GM23248 (cell line): ENCODE measurements at regions not wholly inside any gene's neighbourhood (a gene's known extent, or its start where the extent isn't known, plus 50 kb on each side); places are given as distances from the start of the nearest gene placed in this dataset.

Source experiments
- EZH2 ChIP-seq: fragments of 200-600 bp; sonication (generic); IDR thresholded peaks from 2 replicates; pipeline ENCODE4 v1.6.1; 2018; ENCODE audit warnings: antibody characterized with exemption, mild to moderate bottlenecking; ENCODE audit not compliant: insufficient read depth, poor library complexity, severe bottlenecking
- EZH2phosphoT487 ChIP-seq: fragments of 200-600 bp; sonication (generic); IDR thresholded peaks from 2 replicates; pipeline ENCODE4 v1.6.1; 2018; ENCODE audit warnings: antibody characterized with exemption, moderate library complexity, mild to moderate bottlenecking, low read depth; ENCODE audit not compliant: insufficient read depth

DNA sequence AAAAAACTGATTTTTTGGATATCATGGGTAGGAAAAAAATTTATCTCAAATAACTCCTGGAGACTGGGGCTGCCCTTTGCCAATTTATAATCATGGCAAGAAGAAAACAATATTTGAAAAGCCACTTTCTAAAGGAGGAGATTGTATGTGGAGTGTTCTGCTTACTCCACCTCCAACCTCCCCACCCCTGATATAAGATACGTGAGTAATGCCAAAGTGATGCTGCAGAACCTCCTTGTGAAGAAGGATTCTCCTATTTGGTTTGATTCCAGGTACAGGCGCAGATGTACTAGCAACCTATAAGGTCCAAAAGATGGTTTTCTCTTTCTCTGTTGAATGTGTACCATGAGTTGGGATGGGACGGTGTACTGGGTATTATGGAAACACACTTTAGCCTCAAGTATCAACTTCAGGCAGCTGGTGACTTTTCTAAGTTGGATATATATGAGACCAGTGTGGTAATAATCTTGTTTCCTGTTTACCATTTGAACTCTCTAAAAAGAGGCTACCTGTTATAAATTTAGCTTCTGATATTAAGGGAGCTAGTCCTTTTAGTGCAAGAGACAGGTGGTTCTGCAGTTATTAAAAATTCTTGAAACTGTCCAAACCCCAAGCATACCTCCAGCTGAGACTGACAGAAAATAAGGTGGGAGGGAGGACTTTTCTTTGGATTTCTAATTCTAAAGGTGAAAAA lies 724.0 kb upstream of the MIR17HG start:
- no peak for TF ChIP-seq EZH2
- no peak for TF ChIP-seq EZH2phosphoT487
